ENCODE measurements at regions not wholly inside any gene's neighbourhood (a gene's known extent, or its start where the extent isn't known, plus 50 kb on each side); places are given as distances from the start of the nearest gene placed in this dataset.

GRCh38 chr11:70494559-70495350 is 96.4 kb downstream of the CTTN start:
- TF ChIP-seq BRCA1 (IDR thresholded peaks at IDR 0.05), result no peak
- no peak for TF ChIP-seq BRCA1 (CRISPR knock-in tag; IDR thresholded peaks at IDR 0.05)
- no peak for TF ChIP-seq EZH2 (IDR thresholded peaks at IDR 0.05; ENCODE audit: borderline replicate concordance, low read depth, low read length)
- TF ChIP-seq ZSCAN32 (CRISPR knock-in tag; IDR thresholded peaks at IDR 0.05), result no peak
- TF ChIP-seq EHMT2 (IDR thresholded peaks at IDR 0.05), result no peak
- no peak for TF ChIP-seq NCOA2 (IDR thresholded peaks at IDR 0.05; ENCODE audit: partially characterized antibody in 2 of 2)
- no peak for TF ChIP-seq ZNF699 (CRISPR knock-in tag; IDR thresholded peaks at IDR 0.05; ENCODE audit: insufficient replicate concordance)
- TF ChIP-seq ZNF143 (CRISPR knock-in tag; IDR thresholded peaks at IDR 0.05), result no peak
- no peak for TF ChIP-seq TCF7L2 (IDR thresholded peaks at IDR 0.05; ENCODE audit: low read depth, low read length)
- no peak for TF ChIP-seq MAX (CRISPR knock-in tag; IDR thresholded peaks at IDR 0.05)
- TF ChIP-seq FOXJ3 (CRISPR knock-in tag; IDR thresholded peaks at IDR 0.05), result no peak
- TF ChIP-seq ZNF239 (CRISPR knock-in tag; IDR thresholded peaks at IDR 0.05), result no peak
- no peak for TF ChIP-seq CTCF (IDR thresholded peaks at IDR 0.05 in 2 of 3, conservative IDR thresholded peaks at IDR 0.05 in 1 of 3; ENCODE audit: insufficient read depth in 2 of 3, low read depth in 1 of 3, low read length in 3 of 3)

Data from K562 (cell line).